Omental fat pad (tissue), 3 donors: ENCODE measurements at regions not wholly inside any gene's neighbourhood (a gene's known extent, or its start where the extent isn't known, plus 50 kb on each side); places are given as distances from the start of the nearest gene placed in this dataset.
"Not testable (repeated sequence)": the region's sequence is repeated elsewhere in the genome, so short reads cannot be mapped to it uniquely, and the experiment has no call there.

Source experiments
- ATAC-seq: fragments of 150-250 bp; one replicate; pipeline ENCODE4 v1.9.1; 2016; ENCODE audit warnings: mild to moderate bottlenecking, moderate library complexity; ENCODE audit not compliant: low FRiP score
- DNase-seq: peaks from one replicate; pipeline ENCODE4 v3.0.0-alpha.2; 2019; ENCODE audit warnings: low spot score
- CTCF ChIP-seq, 3 donors: fragments of 450-650 bp; IDR thresholded peaks; one replicate each; pipeline ENCODE4 v1.5.1; 2016 to 2017; ENCODE audit warnings: antibody characterized with exemption in 3 of 3, mild to moderate bottlenecking in 3 of 3, moderate library complexity in 2 of 3

- no peak for TF ChIP-seq CTCF (IDR thresholded peaks at IDR 0.05)
- ATAC-seq = no peak
- no peak for DNase-seq
Observed at GRCh38 chr6:86355271-86355670, 582.1 kb upstream of the HTR1E start.

GRCh38 chr6:86331919-86332318 lies 605.4 kb upstream of the HTR1E start:
- no peak for TF ChIP-seq CTCF (IDR thresholded peaks at IDR 0.05)
- DNase-seq (no peak), ATAC-seq (no peak)

GRCh38 chr6:86331265-86331840 lies 606.0 kb upstream of the HTR1E start:
- DNase-seq (no peak), ATAC-seq (no peak)
- no peak for TF ChIP-seq CTCF (IDR thresholded peaks at IDR 0.05)

GRCh38 chr6:86306210-86306609 lies 631.1 kb upstream of the HTR1E start:
- ATAC-seq (no peak), DNase-seq (no peak)
- TF ChIP-seq CTCF (IDR thresholded peaks at IDR 0.05) = no peak

- TF ChIP-seq CTCF (IDR thresholded peaks at IDR 0.05) = no peak
- no peak for ATAC-seq
- no peak for DNase-seq
Observed at GRCh38 chr6:86285876-86286275, 643.2 kb upstream of the SYNCRIP start.

- DNase-seq, ATAC-seq: not testable (repeated sequence)
Observed at GRCh38 chr6:86284809-86285480, 642.3 kb upstream of the SYNCRIP start.

- ATAC-seq, DNase-seq: not testable (repeated sequence)
Observed at GRCh38 chr6:86283596-86283995, 640.9 kb upstream of the SYNCRIP start.

- no peak for ATAC-seq
- no peak for TF ChIP-seq CTCF (IDR thresholded peaks at IDR 0.05)
Observed at GRCh38 chr6:86276056-86276455, 633.4 kb upstream of the SYNCRIP start.

More at GRCh38 chr6:86276056-86276455, 633.4 kb upstream of the SYNCRIP start:
- no peak for DNase-seq
